Fibroblast of skin of back (primary cell): ENCODE measurements at regions not wholly inside any gene's neighbourhood (a gene's known extent, or its start where the extent isn't known, plus 50 kb on each side); places are given as distances from the start of the nearest gene placed in this dataset.

Source experiments
- DNase-seq: peaks from one replicate; pipeline ENCODE4 v3.0.0-alpha.2; 2013

DNA sequence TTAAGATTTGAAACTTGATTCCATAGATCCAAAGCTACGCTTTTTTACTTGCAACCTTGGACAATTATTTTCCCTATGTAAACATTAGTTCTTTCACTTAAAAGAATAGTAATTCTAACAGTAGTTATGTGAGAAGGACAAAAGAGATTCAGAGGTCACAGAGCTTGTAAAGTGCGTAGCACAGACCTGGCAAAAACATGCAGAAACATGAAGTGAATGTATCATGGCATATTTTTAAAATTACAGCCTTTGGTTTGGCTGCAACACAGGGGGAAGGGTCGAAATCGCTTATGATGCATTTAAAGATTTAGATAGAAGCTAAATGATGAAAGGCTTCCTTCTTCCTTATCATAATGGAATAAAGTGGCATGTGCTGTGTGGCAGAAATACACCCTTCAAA, 1068.8 kb downstream of the ARAP2 start:
- no peak for DNase-seq

DNA sequence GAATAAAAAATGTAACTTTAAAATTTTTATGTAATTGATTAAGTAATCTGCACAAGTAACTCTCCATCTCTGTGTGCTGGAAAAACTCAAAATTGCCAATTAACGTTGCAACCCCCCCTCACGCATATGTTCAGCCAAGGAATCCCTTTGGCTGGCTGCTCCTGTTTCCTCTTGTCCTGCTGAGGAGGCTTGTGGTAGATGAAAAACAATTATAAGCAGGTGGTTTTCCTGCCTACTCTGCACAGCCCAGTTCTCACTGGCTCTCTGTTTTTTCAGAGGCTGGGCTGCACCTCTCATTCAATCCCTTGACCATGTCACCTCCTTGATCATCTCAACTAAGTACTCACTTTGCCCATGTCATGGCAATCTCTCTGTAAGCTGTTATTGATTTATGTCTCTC, 1068.4 kb downstream of the ARAP2 start:
- no peak for DNase-seq

DNA sequence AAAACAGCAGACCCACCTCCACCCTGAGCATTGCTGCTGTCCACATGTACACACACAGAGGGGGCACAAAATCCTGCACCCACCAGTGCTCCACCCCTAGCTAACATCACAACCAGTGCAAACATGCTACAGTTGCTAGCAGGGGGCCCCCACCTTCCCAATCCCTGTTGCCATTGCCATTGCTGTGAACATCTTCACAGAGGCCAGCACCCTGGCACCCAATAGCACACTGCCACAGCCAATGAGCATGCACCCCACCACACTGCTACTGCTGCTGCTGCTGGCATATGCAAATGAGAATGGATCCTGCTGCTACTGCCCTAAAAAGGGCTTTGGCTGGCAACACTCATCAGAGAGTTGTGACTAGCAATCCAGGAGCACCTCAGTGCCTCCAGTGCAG, 1061.9 kb downstream of the ARAP2 start:
- no peak for DNase-seq

DNA sequence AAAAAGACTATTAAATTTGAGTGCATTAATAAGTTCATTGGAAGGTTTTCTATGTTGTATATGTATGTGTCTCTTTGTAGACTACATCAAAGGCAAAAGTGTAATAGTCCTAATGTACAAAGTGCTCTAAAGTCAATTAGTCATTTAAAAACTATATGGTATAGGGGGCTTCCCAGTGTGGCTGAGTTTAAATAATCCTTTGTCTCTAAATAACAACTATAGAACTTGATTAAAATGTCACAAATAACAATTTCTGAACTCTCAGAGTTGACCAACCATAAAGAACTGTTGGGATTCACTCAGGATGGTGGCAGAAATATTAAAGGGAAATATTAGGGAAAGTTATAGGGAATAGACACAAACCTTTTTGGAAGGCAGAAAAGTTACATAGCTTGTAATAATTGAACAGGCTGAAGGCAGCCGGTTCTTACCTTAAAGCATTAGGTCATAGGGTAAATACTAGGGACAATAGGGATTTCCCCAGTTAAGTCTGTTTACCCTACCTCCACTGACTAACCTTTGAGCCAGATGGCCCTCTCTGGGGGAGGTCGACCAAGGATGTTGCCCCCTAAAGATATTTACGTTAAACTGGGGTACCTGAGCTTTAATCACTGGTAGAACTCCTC, 1054.2 kb downstream of the ARAP2 start:
- DNase-seq = no peak

DNA sequence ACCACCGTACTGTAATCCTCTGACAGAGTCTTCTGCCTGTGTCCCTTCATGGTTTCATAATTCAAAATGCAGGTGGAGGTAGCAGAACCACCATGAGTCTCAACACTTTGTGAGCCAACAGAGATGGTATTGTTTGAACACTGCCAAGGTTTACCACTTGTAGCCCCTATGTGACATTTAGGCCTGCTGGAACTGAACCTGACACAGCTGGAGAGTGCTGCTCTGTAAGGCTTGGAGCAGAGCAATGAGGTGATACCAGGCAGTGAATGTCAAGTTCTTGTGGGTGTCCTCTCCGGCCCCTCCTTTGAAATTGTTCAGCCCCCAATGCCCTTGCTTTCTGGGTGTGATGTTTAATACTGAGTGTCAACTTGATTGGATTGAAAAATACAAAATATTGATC, 1042.9 kb downstream of the ARAP2 start:
- DNase-seq = no peak

DNA sequence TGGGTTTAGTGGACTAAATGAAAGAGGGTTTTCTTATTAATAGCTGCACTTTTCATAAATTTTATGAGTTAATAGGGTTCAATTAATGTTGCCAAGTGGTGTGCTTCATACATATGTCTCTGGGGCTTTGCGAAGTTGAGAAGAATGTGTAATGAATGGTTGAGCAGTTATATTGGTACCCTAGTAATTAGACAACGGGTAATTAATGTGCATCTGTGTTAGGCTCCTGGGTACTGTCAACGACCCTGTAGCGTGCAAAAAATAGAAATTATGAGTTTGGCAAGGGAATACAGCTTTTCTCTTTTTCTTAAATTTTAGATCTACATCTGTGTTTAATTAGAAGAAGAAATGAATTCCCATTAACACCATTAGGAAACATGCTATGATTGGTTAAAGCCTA, 1027.7 kb downstream of the ARAP2 start:
- no peak for DNase-seq

DNA sequence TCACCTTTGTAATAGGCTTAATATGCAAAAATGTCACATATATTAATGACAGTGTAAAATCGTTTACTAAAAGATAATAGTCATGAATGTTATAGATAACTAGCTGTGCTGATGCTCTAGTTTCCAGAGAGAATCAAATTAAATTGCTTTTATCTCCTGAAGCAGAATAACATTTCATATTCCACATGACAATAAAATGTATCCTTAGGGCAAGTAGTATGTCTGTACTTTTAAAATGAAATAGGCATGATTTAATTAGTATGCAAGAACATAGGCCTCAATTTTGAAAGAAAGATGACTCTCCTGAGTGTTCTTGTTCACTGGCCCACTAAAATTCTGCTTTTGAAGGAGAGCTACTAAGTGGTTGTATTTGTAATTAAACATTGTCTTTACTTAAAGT, 1027.0 kb downstream of the ARAP2 start:
- DNase-seq = no peak

DNA sequence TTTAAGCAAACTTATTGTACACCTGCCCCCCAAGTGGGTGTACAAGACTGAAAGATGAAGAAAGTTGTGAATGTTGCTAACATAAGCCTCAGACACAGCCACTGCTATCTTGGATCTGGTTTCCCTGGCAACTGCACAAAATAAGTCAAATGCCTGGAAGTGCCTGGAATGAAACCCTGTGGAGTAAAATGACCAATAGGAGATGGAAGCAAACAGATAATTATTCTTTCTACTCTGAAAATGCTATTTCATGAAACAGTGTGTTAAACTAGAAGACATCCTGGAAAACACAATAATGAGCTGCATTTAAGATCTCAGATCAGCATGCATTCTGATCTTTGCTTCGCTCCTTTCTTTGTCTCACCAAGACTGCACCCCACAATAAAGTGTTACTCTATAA, 1016.0 kb downstream of the ARAP2 start:
- no peak for DNase-seq

DNA sequence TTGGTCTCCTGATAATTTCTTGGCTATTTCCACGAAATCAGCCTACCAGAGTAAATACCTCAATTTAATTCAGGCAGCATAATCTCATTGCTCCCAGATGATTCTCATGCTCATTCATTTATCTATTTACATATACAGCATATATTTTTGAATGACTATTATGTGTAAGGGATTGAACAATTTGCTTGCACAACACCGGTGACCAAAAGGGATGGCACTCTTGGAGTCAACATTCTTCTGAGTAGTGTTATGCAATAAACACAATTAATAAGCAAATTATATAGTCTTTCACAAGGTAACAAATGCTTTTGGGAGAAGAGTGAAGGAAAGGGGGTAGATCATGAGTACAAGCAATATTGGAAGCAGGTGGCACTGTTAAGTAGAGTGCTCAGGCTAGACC, 1015.3 kb downstream of the ARAP2 start:
- DNase-seq = no peak

DNA sequence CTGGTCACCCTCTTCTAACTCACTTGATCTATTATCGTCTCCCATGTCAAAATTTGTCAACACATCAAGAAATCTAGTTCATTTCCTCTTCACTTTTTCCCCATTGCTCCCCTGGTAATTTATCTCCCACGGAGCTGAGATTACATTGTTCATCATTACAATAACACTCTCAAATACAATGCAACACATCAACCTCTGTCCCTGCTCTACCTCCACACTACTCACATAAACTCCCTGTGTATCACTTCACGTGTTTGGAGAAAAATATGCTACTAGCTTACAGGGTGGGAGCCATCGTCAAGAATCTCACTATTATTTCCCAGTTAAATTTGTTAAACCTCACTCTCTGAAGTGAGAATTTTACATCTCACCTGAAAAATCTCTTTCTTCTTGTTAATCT, 1006.4 kb downstream of the ARAP2 start:
- no peak for DNase-seq

DNA sequence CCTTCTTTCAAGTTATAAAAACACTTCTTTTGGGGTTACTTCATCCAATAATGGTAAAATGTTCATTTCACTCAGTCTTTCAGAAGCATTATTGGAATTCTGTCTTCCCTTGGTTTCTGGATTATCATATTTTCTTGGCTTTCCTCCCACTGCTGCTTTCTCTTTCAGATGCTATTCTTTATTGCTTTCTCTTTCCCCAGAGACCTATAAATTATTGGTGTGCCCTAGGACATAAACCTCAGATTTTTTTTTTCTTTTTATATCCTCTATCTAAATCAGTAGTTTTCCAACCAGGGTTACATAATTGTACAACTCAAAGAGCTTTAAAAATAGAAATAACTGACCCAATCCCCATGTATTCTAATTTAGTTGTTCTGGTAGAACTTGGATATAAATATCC, 1005.5 kb downstream of the ARAP2 start:
- no peak for DNase-seq

DNA sequence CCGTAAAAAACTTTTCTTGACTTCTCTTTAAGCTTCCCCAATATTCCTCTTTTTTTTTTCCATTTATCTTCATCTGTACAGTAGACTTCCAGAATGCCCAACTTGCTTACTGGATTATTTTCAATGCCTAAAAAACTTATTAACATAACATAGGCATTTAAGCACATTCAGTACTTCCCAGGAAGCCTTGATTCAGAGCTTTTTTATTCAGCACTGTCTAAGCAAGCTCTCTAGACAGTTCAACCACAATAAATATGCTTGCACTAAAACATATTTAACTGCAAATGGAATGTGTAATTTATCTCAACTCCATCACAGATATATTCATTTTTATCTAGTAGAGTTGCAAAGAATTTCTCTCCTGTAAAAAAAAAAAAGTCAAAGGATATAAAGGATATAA, 997.8 kb downstream of the ARAP2 start:
- DNase-seq = no peak

DNA sequence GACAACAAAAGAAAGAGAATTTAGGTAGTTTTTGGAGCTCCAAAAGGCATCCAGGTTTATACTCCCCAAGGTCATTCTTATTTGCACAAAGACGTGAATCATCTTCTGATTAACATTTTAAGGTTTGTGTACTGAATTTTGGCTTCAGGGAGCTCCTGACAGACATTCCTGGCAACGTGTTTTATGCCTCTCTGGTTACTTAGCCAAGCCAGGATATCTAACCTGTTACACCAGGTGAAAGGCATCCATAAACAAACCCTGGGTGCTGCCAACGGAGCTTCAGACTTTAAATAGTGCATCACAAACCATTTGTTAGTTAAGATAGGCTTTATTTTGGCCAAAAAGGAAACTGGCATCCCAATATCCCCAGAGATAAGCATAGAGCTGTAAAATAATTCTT, 997.3 kb downstream of the ARAP2 start:
- no peak for DNase-seq

DNA sequence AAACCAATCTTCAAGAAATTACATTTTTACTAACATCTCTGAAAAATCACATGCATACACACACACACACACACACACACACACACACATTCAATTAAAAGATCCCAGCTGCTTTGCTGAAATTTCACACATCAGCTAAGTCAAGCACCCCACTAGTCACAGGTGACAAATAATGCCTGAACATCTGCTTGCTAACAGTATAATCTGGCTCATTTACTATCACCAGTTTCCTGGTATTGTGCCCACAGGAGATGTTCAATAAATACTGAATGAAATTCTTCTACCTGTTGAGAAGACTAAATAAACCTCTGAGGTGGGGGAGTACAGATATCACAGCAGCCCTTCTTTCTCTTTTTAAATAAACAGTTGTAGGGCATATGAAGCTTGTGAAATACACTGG, 994.0 kb downstream of the ARAP2 start:
- no peak for DNase-seq

DNA sequence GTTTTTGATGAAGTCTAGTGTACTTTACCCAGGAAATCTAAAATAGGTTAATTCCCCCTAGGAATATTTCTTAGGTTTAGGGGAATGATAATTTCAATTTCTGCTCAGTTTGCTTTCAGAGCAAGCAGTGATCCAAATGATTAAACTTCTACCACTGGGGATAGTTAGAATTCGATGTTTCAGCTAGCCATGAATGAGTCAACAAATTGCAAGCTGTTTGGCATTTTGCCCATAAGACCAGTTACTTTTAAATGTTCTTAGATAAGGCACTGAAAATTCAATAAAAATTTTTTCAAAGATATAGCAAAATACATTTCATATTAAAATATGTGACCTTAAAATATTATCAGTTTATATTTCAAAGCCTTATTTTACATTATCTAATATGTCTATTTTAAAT, 993.6 kb downstream of the ARAP2 start:
- DNase-seq = peak; percentile 2

DNA sequence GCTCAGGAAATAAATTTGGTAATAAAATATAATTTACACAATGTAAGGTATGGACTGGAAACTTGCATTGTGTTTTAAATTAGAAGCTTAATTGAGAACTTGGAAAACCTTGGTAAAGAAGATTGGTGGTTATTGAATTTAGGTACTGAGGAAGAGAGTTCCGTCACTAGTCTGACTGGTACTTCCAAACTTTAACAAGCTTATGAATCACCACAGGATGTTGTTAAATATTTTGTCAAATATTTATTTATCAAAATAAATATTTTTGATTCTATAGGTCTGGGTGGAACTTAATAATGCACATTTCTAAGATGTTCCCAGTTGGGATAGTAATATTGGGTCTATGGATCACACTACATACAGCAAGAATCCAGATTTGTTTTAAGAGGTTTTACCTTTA, 992.2 kb downstream of the ARAP2 start:
- no peak for DNase-seq

DNA sequence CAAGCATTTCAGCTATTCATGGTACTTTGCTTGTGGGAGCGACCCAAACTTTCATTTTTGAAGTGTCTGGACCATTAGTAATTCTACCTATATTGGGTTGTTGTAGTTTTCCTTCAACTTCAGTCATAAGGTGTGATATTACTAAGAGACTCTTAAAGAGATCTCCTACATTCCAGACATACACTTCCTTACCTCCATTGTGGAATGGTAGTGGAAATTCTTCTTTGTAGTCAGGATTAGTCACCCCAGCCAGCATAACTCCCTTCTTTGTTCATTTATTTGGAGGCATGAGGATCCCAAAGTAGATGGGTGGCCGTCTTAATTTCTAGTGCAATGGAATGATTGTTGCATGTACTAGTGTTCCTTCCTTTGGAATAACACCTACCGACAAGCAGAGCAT, 991.4 kb downstream of the ARAP2 start:
- no peak for DNase-seq

DNA sequence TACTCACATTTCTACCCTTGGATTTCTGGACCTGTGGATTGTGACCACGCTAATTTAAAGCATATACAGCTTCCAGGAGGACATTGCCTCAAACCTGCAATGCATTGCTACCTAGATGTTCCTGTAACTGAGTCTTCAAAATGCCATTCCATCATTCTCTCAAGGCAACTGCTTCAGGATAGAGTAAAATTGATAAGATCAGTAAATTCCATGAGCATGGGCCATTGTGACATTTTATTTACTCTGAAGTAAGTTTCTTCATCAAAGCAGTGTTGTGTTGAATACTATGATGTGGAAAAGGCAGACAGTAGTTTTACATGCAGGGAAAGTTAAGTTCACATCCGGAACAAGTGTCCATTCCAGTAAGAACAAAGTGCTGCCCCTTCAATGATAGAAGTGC, 991.0 kb downstream of the ARAP2 start:
- no peak for DNase-seq

DNA sequence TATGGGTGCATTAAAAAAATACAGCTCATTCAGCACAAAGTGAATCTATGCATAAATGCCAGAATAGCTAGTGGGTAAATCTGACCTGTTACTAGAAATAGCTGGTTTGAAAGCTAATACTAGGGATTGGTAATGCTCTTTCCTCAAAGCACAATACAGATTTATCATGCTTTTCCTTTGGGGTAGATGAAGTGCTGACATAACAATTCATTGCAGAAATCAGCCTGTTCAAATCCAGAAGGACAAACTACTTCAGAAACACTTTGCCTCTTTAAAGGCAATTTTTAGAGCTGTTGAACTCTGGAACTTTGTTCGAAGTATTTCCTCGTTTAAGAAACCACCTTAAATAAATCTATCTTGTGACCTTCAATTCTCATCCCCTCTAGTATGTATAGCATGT, 957.9 kb downstream of the ARAP2 start:
- no peak for DNase-seq

DNA sequence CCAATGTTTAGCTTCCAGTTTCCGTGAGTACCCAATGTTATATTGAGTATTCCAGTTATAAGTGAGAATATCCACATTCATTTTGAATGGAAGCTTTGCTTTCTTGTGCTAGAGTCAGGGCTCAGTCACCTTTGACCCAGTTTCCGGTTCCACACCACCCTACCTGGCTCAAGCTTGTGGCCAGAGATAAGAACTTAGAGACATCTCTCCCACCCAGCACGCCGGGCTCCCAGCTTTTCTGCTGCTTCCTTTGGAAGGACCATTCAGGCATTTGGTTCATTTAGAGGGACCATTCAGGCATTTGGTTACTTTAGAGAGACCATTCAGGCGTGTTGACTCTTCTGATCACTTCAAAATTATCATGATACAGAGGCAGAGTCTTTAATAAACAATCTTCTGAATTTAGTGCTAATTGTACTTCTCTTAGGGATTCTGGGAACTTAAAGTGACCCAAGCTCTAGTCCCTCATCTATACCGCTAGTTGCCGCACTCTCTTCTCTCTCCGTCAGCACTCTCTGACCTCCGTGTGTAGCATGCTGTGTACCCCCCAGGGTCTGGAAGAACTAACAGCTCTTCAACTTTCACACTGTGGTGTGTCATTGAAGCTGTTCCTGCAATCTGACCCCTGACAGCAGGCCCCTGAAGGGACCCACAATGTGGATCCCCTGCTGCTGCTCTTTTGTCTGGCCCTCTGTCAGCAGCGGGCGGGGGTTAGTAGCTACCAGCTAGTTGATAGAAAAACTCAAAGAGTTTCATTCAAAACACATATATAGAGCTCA, 943.1 kb downstream of the ARAP2 start:
- no peak for DNase-seq

DNA sequence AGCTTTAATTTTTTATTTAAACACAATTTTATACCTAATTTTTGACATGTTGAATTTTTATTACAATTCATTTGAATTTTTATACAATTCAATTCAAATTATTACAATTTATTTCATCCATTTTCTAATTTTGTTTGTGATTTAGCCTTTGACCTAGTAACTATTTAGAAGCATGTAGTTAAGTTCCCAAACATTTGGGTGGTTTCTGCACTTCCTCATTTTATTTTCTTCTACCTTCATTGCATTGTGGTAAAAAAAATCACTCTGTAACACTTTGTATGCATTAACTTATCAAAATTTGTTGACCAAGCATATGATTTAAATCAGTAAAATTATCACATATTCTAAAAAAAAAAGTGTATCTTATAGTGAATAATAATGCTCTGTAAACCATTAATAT, 928.9 kb downstream of the ARAP2 start:
- no peak for DNase-seq

DNA sequence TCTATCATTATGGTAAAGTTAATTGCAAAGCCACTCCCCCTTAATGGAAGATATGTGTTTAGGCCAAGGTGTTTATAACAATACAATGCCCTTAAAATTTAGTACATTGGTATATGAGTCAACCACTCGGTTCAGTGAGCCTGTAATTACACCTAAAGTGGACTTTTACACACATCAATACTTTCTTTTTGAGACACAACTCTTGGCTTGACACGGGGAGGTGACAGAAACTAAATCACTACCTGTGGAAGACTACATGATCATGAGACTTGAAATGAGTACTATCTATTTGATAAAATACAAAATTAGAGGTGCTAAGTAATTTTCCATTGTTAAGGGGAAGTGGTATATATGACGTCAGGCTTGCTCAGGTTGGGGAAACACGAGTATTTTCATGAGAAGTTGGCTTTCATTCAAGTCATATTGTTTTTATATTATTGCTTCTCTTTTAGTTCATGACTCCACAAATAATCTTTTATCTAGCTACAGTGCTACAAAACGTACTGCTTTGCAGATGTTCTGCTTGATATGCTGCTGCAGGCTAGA, 918.3 kb downstream of the ARAP2 start:
- DNase-seq = no peak

DNA sequence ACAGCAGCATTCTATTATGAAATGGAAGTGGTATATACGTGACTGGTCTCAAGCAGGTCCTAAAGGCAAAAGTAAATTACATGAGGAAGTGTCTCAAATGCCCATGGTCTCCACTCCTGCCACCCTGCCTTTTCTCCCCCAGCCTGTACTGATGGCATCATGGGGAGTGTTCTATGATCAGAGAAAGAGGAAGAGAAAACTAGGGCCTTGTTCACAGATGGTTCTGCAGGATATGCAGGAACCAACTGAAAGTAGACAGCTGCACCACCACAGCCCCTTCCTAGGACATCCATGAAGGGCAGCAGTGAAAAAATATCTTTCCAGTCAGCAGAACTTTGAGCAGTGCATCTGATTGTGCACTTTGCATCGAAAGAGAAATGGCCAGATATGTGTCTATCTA, 901.5 kb downstream of the ARAP2 start:
- DNase-seq = no peak

DNA sequence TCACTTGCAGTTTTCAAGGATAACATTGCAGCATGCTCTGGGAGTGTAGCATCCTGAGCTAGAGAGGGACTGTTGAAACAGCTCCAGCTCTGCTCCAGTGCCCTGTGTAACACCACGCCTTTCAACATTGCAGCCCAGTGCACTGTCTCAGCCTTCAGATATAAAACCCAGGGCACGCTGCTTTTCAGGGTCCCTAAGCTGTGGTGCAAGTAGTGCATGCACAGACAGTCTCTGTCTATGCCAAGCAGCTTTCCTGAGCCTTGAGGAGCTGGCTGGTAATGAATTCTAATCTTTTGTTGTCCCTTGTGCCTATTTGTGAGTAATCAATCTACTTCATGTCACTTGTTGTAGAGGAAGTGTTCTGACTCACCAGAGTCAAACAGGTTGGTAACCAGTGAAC, 897.0 kb downstream of the ARAP2 start:
- DNase-seq = no peak
